Liver (tissue), 3 donors: ENCODE measurements at regions not wholly inside any gene's neighbourhood (a gene's known extent, or its start where the extent isn't known, plus 50 kb on each side); places are given as distances from the start of the nearest gene placed in this dataset.

Experiments
- EGR1 ChIP-seq, 2 donors: IDR thresholded peaks; 2 replicates each; pipeline ENCODE4 v1.6.1; 2016 to 2018; ENCODE audit warnings: antibody characterized with exemption in 2 of 2, low read depth in 2 of 2
- FOXA1 ChIP-seq: IDR thresholded peaks from 2 replicates; pipeline ENCODE4 v1.6.1; 2016; ENCODE audit warnings: antibody characterized with exemption
- RAD21 ChIP-seq, 2 donors: IDR thresholded peaks; 2 replicates each; pipeline ENCODE4 v1.6.1; 2016; ENCODE audit warnings: antibody characterized with exemption in 2 of 2, mild to moderate bottlenecking in 2 of 2
- RXRA ChIP-seq, 2 donors: IDR thresholded peaks; 2 replicates each; pipeline ENCODE4 v1.6.1; 2017 to 2018; ENCODE audit warnings: antibody characterized with exemption in 2 of 2, mild to moderate bottlenecking in 1 of 2
- TAF1 ChIP-seq: conservative IDR thresholded peaks from 2 replicates; pipeline ENCODE4 v1.6.1; 2016; ENCODE audit warnings: antibody characterized with exemption, mild to moderate bottlenecking
- YY1 ChIP-seq: IDR thresholded peaks from 2 replicates; pipeline ENCODE4 v1.6.1; 2016; ENCODE audit warnings: antibody characterized with exemption, mild to moderate bottlenecking
- TF ChIP-seq, protein P1 (sequence below): fragments of 150-350 bp; IDR thresholded peaks from 2 replicates; pipeline ENCODE4 v1.5.1; 2017; ENCODE audit warnings: improper control_type of control experiment, low read depth, low read length; ENCODE audit not compliant: missing input control
- TF ChIP-seq, protein P2 (sequence below): IDR thresholded peaks from 2 replicates; pipeline ENCODE4 v1.6.1; 2016; ENCODE audit warnings: antibody characterized with exemption
- TF ChIP-seq, protein P3 (sequence below): IDR thresholded peaks from 2 replicates; pipeline ENCODE4 v1.6.1; 2016; ENCODE audit warnings: antibody characterized with exemption, mild to moderate bottlenecking
- donor health status: healthy.
- donor health status: healthy.

DNA sequence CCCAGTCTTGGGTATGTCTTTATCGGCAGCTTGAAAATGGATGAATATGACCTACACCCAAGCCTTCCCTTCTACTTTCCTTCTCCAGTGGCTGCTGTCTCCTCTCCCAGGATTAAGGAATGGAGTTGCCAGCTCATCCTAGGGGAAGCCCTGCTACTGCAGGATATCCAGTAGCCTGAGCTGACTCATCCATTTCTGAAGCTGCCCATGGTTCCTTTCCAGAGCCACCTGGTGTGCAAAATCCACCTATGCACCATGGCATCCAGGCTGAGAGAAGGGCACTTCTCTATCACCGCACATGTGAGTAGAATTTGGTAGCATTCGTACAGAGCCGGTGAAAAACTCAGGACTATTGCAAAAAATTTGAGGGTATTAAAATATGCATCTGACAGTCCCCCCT, 290.8 kb downstream of the YTHDC2 start:
- TF ChIP-seq RAD21 (IDR thresholded peaks at IDR 0.05), result no peak
- TF ChIP-seq, protein P1, sequence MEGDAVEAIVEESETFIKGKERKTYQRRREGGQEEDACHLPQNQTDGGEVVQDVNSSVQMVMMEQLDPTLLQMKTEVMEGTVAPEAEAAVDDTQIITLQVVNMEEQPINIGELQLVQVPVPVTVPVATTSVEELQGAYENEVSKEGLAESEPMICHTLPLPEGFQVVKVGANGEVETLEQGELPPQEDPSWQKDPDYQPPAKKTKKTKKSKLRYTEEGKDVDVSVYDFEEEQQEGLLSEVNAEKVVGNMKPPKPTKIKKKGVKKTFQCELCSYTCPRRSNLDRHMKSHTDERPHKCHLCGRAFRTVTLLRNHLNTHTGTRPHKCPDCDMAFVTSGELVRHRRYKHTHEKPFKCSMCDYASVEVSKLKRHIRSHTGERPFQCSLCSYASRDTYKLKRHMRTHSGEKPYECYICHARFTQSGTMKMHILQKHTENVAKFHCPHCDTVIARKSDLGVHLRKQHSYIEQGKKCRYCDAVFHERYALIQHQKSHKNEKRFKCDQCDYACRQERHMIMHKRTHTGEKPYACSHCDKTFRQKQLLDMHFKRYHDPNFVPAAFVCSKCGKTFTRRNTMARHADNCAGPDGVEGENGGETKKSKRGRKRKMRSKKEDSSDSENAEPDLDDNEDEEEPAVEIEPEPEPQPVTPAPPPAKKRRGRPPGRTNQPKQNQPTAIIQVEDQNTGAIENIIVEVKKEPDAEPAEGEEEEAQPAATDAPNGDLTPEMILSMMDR, result no peak
- no peak for TF ChIP-seq EGR1 (IDR thresholded peaks at IDR 0.05; ENCODE audit: low read depth in 2 of 2)
- TF ChIP-seq FOXA1, result no peak
- no peak for TF ChIP-seq YY1
- no peak for TF ChIP-seq RXRA (IDR thresholded peaks at IDR 0.05)
- TF ChIP-seq, protein P2, sequence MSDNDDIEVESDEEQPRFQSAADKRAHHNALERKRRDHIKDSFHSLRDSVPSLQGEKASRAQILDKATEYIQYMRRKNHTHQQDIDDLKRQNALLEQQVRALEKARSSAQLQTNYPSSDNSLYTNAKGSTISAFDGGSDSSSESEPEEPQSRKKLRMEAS, result no peak
- TF ChIP-seq, protein P3, sequence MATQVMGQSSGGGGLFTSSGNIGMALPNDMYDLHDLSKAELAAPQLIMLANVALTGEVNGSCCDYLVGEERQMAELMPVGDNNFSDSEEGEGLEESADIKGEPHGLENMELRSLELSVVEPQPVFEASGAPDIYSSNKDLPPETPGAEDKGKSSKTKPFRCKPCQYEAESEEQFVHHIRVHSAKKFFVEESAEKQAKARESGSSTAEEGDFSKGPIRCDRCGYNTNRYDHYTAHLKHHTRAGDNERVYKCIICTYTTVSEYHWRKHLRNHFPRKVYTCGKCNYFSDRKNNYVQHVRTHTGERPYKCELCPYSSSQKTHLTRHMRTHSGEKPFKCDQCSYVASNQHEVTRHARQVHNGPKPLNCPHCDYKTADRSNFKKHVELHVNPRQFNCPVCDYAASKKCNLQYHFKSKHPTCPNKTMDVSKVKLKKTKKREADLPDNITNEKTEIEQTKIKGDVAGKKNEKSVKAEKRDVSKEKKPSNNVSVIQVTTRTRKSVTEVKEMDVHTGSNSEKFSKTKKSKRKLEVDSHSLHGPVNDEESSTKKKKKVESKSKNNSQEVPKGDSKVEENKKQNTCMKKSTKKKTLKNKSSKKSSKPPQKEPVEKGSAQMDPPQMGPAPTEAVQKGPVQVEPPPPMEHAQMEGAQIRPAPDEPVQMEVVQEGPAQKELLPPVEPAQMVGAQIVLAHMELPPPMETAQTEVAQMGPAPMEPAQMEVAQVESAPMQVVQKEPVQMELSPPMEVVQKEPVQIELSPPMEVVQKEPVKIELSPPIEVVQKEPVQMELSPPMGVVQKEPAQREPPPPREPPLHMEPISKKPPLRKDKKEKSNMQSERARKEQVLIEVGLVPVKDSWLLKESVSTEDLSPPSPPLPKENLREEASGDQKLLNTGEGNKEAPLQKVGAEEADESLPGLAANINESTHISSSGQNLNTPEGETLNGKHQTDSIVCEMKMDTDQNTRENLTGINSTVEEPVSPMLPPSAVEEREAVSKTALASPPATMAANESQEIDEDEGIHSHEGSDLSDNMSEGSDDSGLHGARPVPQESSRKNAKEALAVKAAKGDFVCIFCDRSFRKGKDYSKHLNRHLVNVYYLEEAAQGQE, result no peak
- TF ChIP-seq TAF1, result no peak
